OCI-LY1 (cell line): ENCODE measurements at regions not wholly inside any gene's neighbourhood (a gene's known extent, or its start where the extent isn't known, plus 50 kb on each side); places are given as distances from the start of the nearest gene placed in this dataset.
"Not testable (repeated sequence)": the region's sequence is repeated elsewhere in the genome, so short reads cannot be mapped to it uniquely, and the experiment has no call there.

Source experiments
- H2AFZ ChIP-seq: fragments of 200-600 bp; sonication (generic), shearing (Covaris generic); 2 replicates; pipeline ENCODE4 v1.6.0; 2014; ENCODE audit warnings: antibody characterized with exemption, mild to moderate bottlenecking, low read length
- H3F3A ChIP-seq: fragments of 200-600 bp; sonication (generic), shearing (Covaris generic); 2 replicates; pipeline ENCODE4 v1.6.0; 2014; ENCODE audit warnings: mild to moderate bottlenecking, antibody characterized with exemption, low read length, moderate library complexity; ENCODE audit not compliant: insufficient read depth
- H3K27ac ChIP-seq: fragments of 200-600 bp; sonication (generic); 2 replicates; pipeline ENCODE4 v1.5.1; 2014; ENCODE audit warnings: low read length, mixed run types, mild to moderate bottlenecking, low read depth; ENCODE audit not compliant: poor library complexity, severe bottlenecking
- H3K27me3 ChIP-seq: fragments of 200-600 bp; sonication (generic); 2 replicates; pipeline ENCODE4 v1.6.0; 2014; ENCODE audit warnings: antibody characterized with exemption, mild to moderate bottlenecking, low read length, moderate library complexity; ENCODE audit not compliant: insufficient read depth
- H3K36me3 ChIP-seq: fragments of 200-600 bp; sonication (generic); 2 replicates; pipeline ENCODE4 v1.6.1; 2014; ENCODE audit warnings: mild to moderate bottlenecking, antibody characterized with exemption, low read length, moderate library complexity, mixed read lengths; ENCODE audit not compliant: insufficient read depth
- H3K4me1 ChIP-seq: fragments of 200-600 bp; sonication (generic); 2 replicates; pipeline ENCODE4 v1.5.1; 2014; ENCODE audit warnings: mild to moderate bottlenecking, low read length, moderate library complexity; ENCODE audit not compliant: insufficient read depth, severe bottlenecking
- H3K4me2 ChIP-seq: fragments of 200-600 bp; sonication (generic), shearing (Covaris generic); 2 replicates; pipeline ENCODE4 v1.6.1; 2014; ENCODE audit warnings: low read length
- H3K4me3 ChIP-seq: fragments of 200-600 bp; sonication (generic); 2 replicates; pipeline ENCODE4 v1.5.1; 2014; ENCODE audit warnings: low read length, low read depth, mild to moderate bottlenecking, mixed read lengths; ENCODE audit not compliant: poor library complexity, severe bottlenecking
- H3K79me2 ChIP-seq: fragments of 200-600 bp; shearing (Covaris generic); 2 replicates; pipeline ENCODE4 v1.6.1; 2016; ENCODE audit warnings: mixed run types, low read length, mixed read lengths; ENCODE audit not compliant: insufficient read depth
- H3K9ac ChIP-seq: fragments of 200-600 bp; sonication (generic), shearing (Covaris generic); 2 replicates; pipeline ENCODE4 v1.6.1; 2014; ENCODE audit warnings: mild to moderate bottlenecking, low read length, mixed read lengths
- H3K9me2 ChIP-seq: fragments of 200-600 bp; sonication (generic), shearing (Covaris generic); 2 replicates; pipeline ENCODE4 v1.6.1; 2014; ENCODE audit warnings: low read depth, mild to moderate bottlenecking, low read length, mixed read lengths
- H3K9me3 ChIP-seq: fragments of 200-600 bp; shearing (Covaris generic); 2 replicates; pipeline ENCODE4 v1.6.1; 2014; ENCODE audit warnings: low read length, mixed read lengths
- H4K20me1 ChIP-seq: fragments of 200-600 bp; sonication (generic), shearing (Covaris generic); 2 replicates; pipeline ENCODE4 v1.6.0; 2016; ENCODE audit warnings: mild to moderate bottlenecking, low read length; ENCODE audit not compliant: insufficient read depth
- EZH2 ChIP-seq: fragments of 200-600 bp; sonication (generic), shearing (Covaris generic); IDR thresholded peaks from 2 replicates; pipeline ENCODE4 v1.8.0; 2017; ENCODE audit warnings: borderline replicate concordance, mixed run types, mild to moderate bottlenecking, antibody characterized with exemption, low read length, moderate library complexity, mixed read lengths
- TF ChIP-seq, protein P1 (sequence below): fragments of 200-600 bp; sonication (generic), shearing (Covaris generic); IDR thresholded peaks from 2 replicates; pipeline ENCODE4 v1.5.1; 2017; ENCODE audit warnings: mild to moderate bottlenecking, antibody characterized with exemption, low read length, moderate library complexity, mixed read lengths

DNA sequence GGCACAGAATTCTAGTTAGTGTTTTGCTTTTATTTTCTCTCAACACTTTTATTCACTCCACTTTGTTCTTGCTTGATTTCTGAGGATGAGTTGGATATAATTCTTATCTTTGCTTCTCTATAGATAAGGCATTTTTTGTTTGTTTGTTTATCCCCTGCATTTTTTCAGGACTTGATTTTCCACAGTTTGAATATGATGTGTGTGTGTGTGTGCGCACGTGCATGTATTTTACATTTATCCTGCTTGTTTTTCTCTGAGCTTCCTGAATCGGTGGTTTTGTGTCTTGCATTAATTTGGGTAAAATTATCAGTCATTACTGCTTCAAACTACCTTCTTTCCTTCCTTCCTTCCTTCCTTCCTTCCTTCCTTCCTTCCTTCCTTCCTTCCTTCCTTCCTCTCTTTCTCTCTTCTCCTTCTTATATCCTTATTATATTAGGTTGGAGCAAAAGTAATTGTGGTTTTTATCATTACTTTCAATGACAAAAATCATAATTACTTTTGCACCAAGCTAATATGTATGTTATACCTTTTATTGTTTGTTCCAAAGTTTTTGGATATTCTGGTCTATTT lies 679.9 kb upstream of the RAG2 start:
- H3K9me2 ChIP-seq = no peaks in the 10 kb centered on the region
- no peaks in the 10 kb centered on the region for H3K36me3 ChIP-seq
- no peaks in the 10 kb centered on the region for H3K4me1 ChIP-seq
- no peak for TF ChIP-seq EZH2
- TF ChIP-seq, protein P1, sequence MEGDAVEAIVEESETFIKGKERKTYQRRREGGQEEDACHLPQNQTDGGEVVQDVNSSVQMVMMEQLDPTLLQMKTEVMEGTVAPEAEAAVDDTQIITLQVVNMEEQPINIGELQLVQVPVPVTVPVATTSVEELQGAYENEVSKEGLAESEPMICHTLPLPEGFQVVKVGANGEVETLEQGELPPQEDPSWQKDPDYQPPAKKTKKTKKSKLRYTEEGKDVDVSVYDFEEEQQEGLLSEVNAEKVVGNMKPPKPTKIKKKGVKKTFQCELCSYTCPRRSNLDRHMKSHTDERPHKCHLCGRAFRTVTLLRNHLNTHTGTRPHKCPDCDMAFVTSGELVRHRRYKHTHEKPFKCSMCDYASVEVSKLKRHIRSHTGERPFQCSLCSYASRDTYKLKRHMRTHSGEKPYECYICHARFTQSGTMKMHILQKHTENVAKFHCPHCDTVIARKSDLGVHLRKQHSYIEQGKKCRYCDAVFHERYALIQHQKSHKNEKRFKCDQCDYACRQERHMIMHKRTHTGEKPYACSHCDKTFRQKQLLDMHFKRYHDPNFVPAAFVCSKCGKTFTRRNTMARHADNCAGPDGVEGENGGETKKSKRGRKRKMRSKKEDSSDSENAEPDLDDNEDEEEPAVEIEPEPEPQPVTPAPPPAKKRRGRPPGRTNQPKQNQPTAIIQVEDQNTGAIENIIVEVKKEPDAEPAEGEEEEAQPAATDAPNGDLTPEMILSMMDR = no peak
- no peaks in the 10 kb centered on the region for H3K79me2 ChIP-seq
- no peaks in the 10 kb centered on the region for H3K27me3 ChIP-seq
- no peaks in the 10 kb centered on the region for H4K20me1 ChIP-seq
- H2AFZ ChIP-seq = no peak overlapping the region
- H3F3A ChIP-seq = no peaks in the 10 kb centered on the region
- H3K9ac ChIP-seq = no peak overlapping the region
- H3K27ac ChIP-seq = no peak overlapping the region
- H3K4me2 ChIP-seq = no peak overlapping the region
- H3K9me3 ChIP-seq = no peaks in the 10 kb centered on the region
- no peak overlapping the region for H3K4me3 ChIP-seq

DNA sequence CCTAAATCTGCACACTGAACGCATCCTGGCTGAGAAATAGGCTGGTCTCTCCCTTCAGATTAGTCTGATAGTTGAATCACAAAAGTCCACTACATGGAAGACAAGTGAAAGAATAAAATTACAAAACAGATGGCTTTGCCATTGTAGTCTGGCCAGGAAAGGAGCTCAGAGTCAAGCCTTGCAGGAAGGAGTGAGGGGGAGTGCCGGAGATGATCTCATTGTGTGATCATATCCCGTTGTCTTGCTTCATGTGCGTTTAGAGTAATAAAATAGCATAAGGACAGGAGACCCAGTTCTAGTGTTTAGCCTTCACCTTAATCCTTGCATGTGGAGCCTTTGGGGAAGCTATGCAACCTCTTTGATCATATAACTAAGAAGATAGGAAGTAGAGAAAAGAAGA lies 666.7 kb upstream of the RAG2 start:
- Histone ChIP-seq H3K4me3 (no peak overlapping the region), H3K79me2 (no peaks in the 10 kb centered on the region), H2AFZ (no peak overlapping the region), H4K20me1 (no peaks in the 10 kb centered on the region), H3F3A (no peaks in the 10 kb centered on the region), H3K36me3 (no peaks in the 10 kb centered on the region), H3K9ac (no peak overlapping the region), H3K27me3 (no peaks in the 10 kb centered on the region), H3K9me2 (no peaks in the 10 kb centered on the region), H3K9me3 (no peaks in the 10 kb centered on the region), H3K4me2 (no peak overlapping the region), H3K4me1 (no peaks in the 10 kb centered on the region), H3K27ac (no peak overlapping the region)
- TF ChIP-seq, protein P1 = no peak
- TF ChIP-seq EZH2 = no peak

DNA sequence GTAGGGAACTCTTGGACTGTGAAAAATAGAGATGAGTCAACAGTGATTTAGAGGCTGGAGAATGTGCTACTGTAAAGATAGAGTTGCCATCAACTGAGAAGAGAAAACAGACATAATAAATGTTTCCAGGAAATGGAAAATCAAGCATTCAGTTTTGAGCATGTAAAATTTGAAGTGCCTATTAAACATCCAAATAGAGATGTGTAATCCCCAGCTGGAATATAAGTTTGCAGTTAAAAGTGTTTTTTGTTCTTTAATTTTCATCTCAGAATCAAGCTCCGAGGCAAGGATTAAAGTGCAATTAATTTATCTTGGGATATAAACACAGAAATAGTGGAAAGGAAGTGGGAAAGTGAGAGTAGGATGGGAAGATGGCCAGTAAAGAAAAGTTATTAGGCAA lies 666.0 kb upstream of the RAG2 start:
- Histone ChIP-seq H3K9me3 (no peaks in the 10 kb centered on the region), H3F3A (no peaks in the 10 kb centered on the region), H3K27ac (no peak overlapping the region), H3K36me3 (no peaks in the 10 kb centered on the region), H3K27me3 (no peaks in the 10 kb centered on the region), H3K4me3 (no peak overlapping the region), H2AFZ (no peak overlapping the region), H4K20me1 (no peaks in the 10 kb centered on the region), H3K9me2 (no peaks in the 10 kb centered on the region), H3K4me1 (no peaks in the 10 kb centered on the region), H3K9ac (no peak overlapping the region), H3K4me2 (no peak overlapping the region), H3K79me2 (no peaks in the 10 kb centered on the region)
- no peak for TF ChIP-seq EZH2
- TF ChIP-seq, protein P1 = no peak

DNA sequence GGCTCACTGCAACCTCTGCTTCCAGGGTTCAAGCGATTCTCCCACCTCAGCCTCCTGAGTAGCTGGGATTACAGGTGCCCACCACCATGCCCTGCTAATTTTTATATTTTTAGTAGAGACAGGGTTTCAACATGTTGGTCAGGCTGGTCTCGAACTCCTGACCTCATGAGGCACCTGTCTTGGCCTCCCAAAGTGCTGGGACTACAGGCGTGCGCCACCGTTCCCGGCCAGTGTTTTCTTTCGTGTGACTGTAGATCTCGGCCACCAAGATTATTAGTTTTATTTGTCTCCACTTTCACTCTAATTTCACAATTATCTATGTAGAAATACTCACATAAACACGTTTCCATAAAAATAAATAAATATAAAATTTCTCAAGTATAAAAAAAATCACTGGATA lies 665.4 kb upstream of the RAG2 start:
- not testable (repeated sequence) for H3F3A ChIP-seq, H3K4me2 ChIP-seq, H3K9me3 ChIP-seq, H3K9me2 ChIP-seq, H3K79me2 ChIP-seq, H3K9ac ChIP-seq, H3K4me1 ChIP-seq, H3K36me3 ChIP-seq, H3K27me3 ChIP-seq, H2AFZ ChIP-seq, H3K4me3 ChIP-seq, H4K20me1 ChIP-seq, H3K27ac ChIP-seq
